ENCODE measurements at regions not wholly inside any gene's neighbourhood (a gene's known extent, or its start where the extent isn't known, plus 50 kb on each side); places are given as distances from the start of the nearest gene placed in this dataset.

- Histone ChIP-seq H3K27me3 (no peaks in the 10 kb centered on the region), H3K4me1 (no peaks in the 10 kb centered on the region), H3K4me3 (no peak overlapping the region), H3K27ac (no peak overlapping the region), H3K9me3 (no peaks in the 10 kb centered on the region), H3K36me3 (no peaks in the 10 kb centered on the region)
- ATAC-seq: no peak
- WGBS, 2 donors (ENCODE audit: low coverage in 1 of 2): 100% methylated on average over 1 to 2 of the region's 2 CpGs
- TF ChIP-seq POLR2AphosphoS5 (IDR thresholded peaks at IDR 0.05) (no peak), EP300 (IDR thresholded peaks at IDR 0.05) (no peak), CTCF (IDR thresholded peaks at IDR 0.05) (no peak), POLR2A (IDR thresholded peaks at IDR 0.05) (no peak)
These were observed 148.2 kb upstream of the PLPPR1 start for GRCh38 chr9:100880284-100880683.

GRCh38 chr9:100884518-100884917 is 144.0 kb upstream of the PLPPR1 start:
- no peak overlapping the region for H3K27ac ChIP-seq
- H3K4me1 ChIP-seq: no peaks in the 10 kb centered on the region
- no peak for TF ChIP-seq POLR2AphosphoS5 (IDR thresholded peaks at IDR 0.05)
- no peak for ATAC-seq
- no peaks in the 10 kb centered on the region for H3K27me3 ChIP-seq
- H3K9me3 ChIP-seq: no peaks in the 10 kb centered on the region
- no peaks in the 10 kb centered on the region for H3K36me3 ChIP-seq
- 53 to 77% methylated on average over 4 of the region's 4 CpGs for whole genome bisulfite sequencing, 2 donors (ENCODE audit: low coverage in 1 of 2)
- no peak overlapping the region for H3K4me3 ChIP-seq

- WGBS, 2 donors (ENCODE audit: low coverage in 1 of 2): 56 to 78% methylated on average over 3 of the region's 3 CpGs
- TF ChIP-seq CTCF (IDR thresholded peaks at IDR 0.05) (no peak), POLR2AphosphoS5 (IDR thresholded peaks at IDR 0.05) (no peak), POLR2A (IDR thresholded peaks at IDR 0.05) (no peak), EP300 (IDR thresholded peaks at IDR 0.05) (no peak)
- no peak for ATAC-seq
- Histone ChIP-seq H3K9me3 (no peaks in the 10 kb centered on the region), H3K4me1 (no peaks in the 10 kb centered on the region), H3K27me3 (no peaks in the 10 kb centered on the region), H3K4me3 (no peak overlapping the region), H3K27ac (no peak overlapping the region), H3K36me3 (no peaks in the 10 kb centered on the region)
These were observed 138.2 kb upstream of the PLPPR1 start for GRCh38 chr9:100890321-100890720.

GRCh38 chr9:100911273-100911672 is 117.3 kb upstream of the PLPPR1 start:
- Histone ChIP-seq H3K27ac (no peak overlapping the region), H3K9me3 (no peaks in the 10 kb centered on the region), H3K4me1 (no peaks in the 10 kb centered on the region), H3K4me3 (no peak overlapping the region), H3K27me3 (no peaks in the 10 kb centered on the region), H3K36me3 (no peaks in the 10 kb centered on the region)
- ATAC-seq: no peak
- TF ChIP-seq EP300 (IDR thresholded peaks at IDR 0.05) (no peak), POLR2A (IDR thresholded peaks at IDR 0.05) (no peak), CTCF (IDR thresholded peaks at IDR 0.05) (no peak), POLR2AphosphoS5 (IDR thresholded peaks at IDR 0.05) (no peak)
- 82 to 88% methylated on average over 3 to 4 of the region's 5 CpGs for WGBS, 2 donors (ENCODE audit: low coverage in 1 of 2)

- TF ChIP-seq EP300 (IDR thresholded peaks at IDR 0.05) (no peak), CTCF (IDR thresholded peaks at IDR 0.05) (no peak), POLR2AphosphoS5 (IDR thresholded peaks at IDR 0.05) (no peak), POLR2A (IDR thresholded peaks at IDR 0.05) (no peak)
- Histone ChIP-seq H3K27ac (no peak overlapping the region), H3K4me3 (no peak overlapping the region), H3K4me1 (no peaks in the 10 kb centered on the region), H3K9me3 (no peaks in the 10 kb centered on the region), H3K27me3 (no peaks in the 10 kb centered on the region), H3K36me3 (no peaks in the 10 kb centered on the region)
- WGBS, 2 donors (ENCODE audit: low coverage in 1 of 2): 63 to 79% methylated on average over 1 of the region's 1 CpG
- no peak for ATAC-seq
These were observed 115.3 kb upstream of the PLPPR1 start for GRCh38 chr9:100913257-100913656.

Measured in gastroesophageal sphincter (tissue), 4 donors.